ENCODE measurements at regions not wholly inside any gene's neighbourhood (a gene's known extent, or its start where the extent isn't known, plus 50 kb on each side); places are given as distances from the start of the nearest gene placed in this dataset.

GRCh38 chr7:152925412-152926147 lies 166.0 kb downstream of the ACTR3B start:
- TF ChIP-seq CTCF (IDR thresholded peaks at IDR 0.05) (no peak), POLR2A (IDR thresholded peaks at IDR 0.05) (no peak), POLR2AphosphoS5 (IDR thresholded peaks at IDR 0.05) (no peak)

All from prostate gland (tissue), 2 donors.